Activated effector memory CD4-positive, alpha-beta T cell treated with anti-CD3 and anti-CD28 coated beads, Interleukin-2, amount 50 U/mL, for 16 hours (primary cell): ENCODE measurements at regions not wholly inside any gene's neighbourhood (a gene's known extent, or its start where the extent isn't known, plus 50 kb on each side); places are given as distances from the start of the nearest gene placed in this dataset.

Source experiments
- DNase-seq: peaks from one replicate; pipeline ENCODE4 v3.0.0-alpha.2; 2020

DNA sequence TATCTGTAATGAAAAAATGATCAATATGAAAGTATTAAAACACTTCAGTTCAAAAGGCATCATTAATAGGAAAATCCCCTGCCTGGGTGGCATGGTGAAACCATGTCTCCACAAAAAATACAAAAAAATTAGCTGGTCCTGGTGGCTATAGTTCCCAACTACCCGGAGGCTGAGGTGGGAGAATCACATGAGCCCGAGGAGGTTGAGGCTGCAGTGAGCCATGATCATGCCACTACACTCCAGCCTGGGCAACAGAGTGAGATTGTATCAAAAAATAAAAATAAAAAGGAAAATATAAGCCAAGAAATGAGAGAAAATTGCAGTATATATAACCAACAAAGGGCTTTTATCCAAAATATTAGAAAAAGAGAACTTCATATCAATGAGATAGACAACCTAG is 71.6 kb upstream of the MYCN start:
- DNase-seq = no peak

- no peak for DNase-seq
These were observed 71.0 kb upstream of the MYCN start for GRCh38 chr2:15869396-15869795.

- no peak for DNase-seq
These were observed 70.5 kb upstream of the MYCN start for GRCh38 chr2:15869871-15870270.

DNA sequence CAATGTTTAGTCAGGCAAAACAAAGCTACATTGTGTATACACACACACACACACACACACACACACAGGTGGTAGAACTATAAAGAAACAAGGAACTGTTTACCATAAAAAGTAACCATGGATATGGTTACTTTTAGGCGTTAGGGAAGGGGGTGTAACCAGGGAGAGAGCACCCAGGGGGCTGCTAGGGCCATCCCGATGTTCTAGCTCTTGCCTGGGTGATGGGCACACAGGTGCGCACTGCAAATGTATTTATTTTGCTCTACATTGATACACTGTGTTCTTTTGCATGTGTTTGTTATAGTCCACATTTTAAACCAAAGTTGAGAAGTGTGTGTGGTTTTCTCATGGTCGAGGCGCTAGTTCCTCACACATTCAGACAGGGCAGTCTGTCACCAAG is 69.8 kb upstream of the MYCN start:
- no peak for DNase-seq

GRCh38 chr2:15871239-15871783 is 69.0 kb upstream of the MYCN start:
- no peak for DNase-seq

- no peak for DNase-seq
These were observed 67.5 kb upstream of the MYCN start for GRCh38 chr2:15872854-15873253.

DNA sequence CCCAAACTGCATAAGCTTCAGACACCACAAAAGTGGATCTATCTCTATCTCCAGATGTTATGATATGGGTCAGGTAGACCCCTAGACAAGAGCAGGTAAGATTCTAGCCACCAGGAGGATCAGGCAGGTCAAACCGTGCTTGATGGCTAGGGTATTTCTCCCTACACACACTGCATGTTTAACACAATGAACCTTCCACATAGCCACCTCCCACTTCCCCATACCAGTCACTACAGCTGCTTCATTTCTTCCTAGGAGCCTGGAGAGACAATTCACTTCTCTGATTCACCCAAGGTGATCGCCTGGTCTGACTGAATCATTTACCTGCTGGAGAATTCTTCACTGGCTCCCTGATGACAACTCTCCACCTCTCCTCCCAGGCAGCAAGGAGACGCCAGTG is 66.0 kb upstream of the MYCN start:
- DNase-seq = no peak

- no peak for DNase-seq
These were observed 65.2 kb upstream of the MYCN start for GRCh38 chr2:15874854-15875804.

DNA sequence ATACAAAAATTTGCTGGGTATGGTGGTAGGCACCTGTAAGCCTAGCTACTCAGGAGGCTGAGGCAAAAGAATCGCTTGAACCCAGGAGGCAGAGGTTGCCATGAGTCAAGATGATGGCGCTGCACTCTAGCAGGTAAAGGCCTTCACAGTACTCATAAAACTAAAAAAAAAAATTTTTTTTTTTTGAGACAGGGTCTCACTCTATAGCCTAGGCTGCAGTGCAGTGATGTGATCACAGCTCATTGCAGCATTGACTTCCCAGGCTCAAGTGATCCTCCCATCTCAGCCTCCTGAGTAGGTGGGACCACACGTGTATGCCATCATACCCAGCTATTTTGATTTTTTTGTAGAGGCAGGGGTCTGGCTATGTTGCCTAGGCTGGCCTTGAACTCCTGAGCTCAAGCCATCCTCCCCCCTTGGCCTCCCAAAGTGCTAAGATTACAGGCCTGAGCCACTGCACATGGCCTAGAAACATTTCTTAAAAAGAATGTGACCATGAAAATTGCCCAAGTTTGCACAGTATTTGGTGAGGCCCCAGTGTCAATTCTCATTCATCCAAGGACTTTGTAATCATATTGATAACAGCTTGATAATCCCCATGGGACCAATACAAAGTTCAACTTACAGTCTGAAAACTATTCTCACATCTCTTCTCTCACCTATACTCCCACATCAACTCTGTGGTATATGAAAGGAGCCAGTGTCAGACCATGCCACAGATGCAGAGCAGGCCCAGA is 64.2 kb upstream of the MYCN start:
- DNase-seq = no peak

GRCh38 chr2:15880226-15881119 is 59.9 kb upstream of the MYCN start:
- DNase-seq = no peak

GRCh38 chr2:15881120-15881433 is 59.3 kb upstream of the MYCN start:
- DNase-seq = no peak

GRCh38 chr2:15881676-15882075 is 58.7 kb upstream of the MYCN start:
- DNase-seq = no peak

DNA sequence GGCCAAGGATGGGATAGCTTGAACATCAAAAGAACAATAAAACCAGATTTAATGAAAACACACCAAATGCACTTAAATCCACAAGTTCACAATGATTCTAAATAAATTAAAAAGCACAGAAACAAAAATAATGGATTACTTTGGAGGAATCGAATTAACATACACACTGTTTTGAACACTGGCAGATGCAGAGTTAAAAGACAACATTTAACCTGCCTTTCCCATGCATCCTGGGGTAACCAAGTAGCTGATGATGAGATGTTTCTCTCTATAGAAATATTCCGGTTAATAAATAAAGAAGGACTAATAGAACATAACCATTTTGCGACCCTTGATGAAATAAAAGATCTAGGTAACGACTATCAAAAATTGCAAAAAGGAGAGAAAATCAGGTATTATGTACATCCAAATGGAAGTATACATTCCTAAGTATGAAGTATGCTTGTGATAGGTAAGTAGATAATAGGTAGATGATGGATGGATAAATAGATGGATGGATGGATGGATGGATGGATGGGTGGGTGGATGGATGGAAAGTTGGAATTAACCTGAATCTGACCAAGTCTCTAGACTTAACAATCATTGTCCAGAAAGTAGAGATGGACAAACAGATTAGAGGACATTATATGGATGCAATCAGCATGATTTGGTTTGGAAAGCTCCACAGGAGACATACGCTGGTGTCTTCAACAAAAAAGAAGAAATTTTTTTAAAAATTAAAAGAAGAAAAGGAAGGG is 57.4 kb upstream of the MYCN start:
- no peak for DNase-seq

DNA sequence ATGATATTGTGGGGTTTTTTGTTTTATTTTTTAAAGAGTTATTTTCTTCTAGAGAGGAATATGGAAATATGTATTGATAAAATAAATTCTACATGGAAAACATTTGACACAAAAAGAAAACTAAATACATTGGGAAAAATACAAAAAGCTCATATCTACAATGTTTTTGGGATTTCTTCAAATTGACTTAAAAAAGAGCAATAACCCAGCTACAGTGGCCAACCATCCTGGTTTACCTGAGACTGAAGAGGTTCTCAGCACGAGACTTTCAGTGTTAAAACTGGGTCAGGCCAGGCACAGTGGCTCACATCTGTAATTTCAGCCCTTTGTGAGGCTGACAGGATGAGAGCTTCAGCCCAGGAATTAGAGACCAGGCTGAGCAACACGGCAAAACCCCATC is 56.7 kb upstream of the MYCN start:
- no peak for DNase-seq

DNA sequence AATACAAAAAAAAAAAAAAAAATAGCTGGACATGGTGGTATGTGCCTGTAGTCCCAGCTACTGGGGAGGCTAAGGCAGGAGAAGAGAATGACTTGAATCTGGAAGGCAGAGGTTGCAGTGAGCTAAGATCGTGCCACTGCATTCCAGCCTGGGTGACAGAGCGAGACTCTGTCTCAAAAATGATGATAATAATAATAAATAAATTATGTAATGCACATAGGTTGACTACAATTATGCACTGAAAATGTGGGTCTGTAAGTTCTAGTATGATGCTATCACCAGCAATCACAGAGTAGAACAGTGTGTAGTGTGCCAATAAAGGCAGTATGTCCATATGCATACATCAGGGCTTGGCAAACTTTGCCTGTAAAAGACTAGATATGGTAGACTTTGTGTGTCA is 55.6 kb upstream of the MYCN start:
- no peak for DNase-seq

DNA sequence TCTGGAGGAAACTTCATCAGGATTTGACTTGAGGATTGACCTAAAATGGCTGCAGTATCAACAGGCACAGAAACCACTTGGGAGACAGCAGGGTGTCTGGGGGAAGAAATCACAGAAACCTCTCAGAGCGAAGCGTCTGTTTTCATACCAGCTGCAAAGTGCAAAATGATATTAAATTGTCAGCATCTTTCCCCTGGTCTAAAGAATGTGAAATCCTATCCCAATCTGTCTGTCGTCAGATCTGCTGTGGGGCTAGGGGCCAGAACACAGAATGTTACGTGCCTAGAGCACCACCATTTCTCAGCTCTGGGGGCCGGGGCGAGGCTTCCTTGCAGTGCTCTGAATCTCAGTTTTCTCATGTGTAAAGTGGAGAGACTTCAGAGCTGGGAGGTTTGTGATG is 54.1 kb upstream of the MYCN start:
- DNase-seq = no peak

- no peak for DNase-seq
These were observed 50.8 kb upstream of the MYCN start for GRCh38 chr2:15889442-15890123.

- no peak for DNase-seq
These were observed 50.1 kb upstream of the MYCN start for GRCh38 chr2:15890124-15890754.
